Trophoblast cell (in vitro differentiated cells and primary cell): ENCODE measurements at regions not wholly inside any gene's neighbourhood (a gene's known extent, or its start where the extent isn't known, plus 50 kb on each side); places are given as distances from the start of the nearest gene placed in this dataset.

Source experiments
- DNase-seq, 2 donors: peaks; one replicate each; pipeline ENCODE4 v3.0.0-alpha.2; 2016
- H2AFZ ChIP-seq: 2 replicates; pipeline ENCODE4 v1.6.1; 2013; ENCODE audit warnings: low read length, moderate library complexity, mild to moderate bottlenecking; ENCODE audit not compliant: insufficient read depth, poor library complexity
- H2AK5ac ChIP-seq: 2 replicates; pipeline ENCODE4 v1.6.1; 2013; ENCODE audit warnings: mild to moderate bottlenecking, low read length
- H2BK120ac ChIP-seq: 2 replicates; pipeline ENCODE4 v1.6.1; 2013; ENCODE audit warnings: low read length, mild to moderate bottlenecking, moderate library complexity; ENCODE audit not compliant: insufficient read depth, poor library complexity
- H2BK12ac ChIP-seq: 2 replicates; pipeline ENCODE4 v1.6.1; 2013; ENCODE audit warnings: mild to moderate bottlenecking, low read length, moderate library complexity
- H2BK5ac ChIP-seq: 2 replicates; pipeline ENCODE4 v1.6.1; 2013; ENCODE audit warnings: low read length, low read depth, moderate library complexity, mild to moderate bottlenecking; ENCODE audit not compliant: poor library complexity
- H3K14ac ChIP-seq: 2 replicates; pipeline ENCODE4 v1.6.1; 2013; ENCODE audit warnings: mild to moderate bottlenecking, low read length
- H3K18ac ChIP-seq: 2 replicates; pipeline ENCODE4 v1.6.1; 2013; ENCODE audit warnings: mild to moderate bottlenecking, low read length
- H3K23ac ChIP-seq: 2 replicates; pipeline ENCODE4 v1.6.1; 2013; ENCODE audit warnings: low read length
- H3K27ac ChIP-seq: 2 replicates; pipeline ENCODE4 v1.5.1; 2013; ENCODE audit warnings: low read depth, mild to moderate bottlenecking, inconsistent platforms, low read length, moderate library complexity
- H3K27me3 ChIP-seq: 2 replicates; pipeline ENCODE4 v1.6.1; 2013; ENCODE audit warnings: inconsistent platforms, mild to moderate bottlenecking, low read length, moderate library complexity; ENCODE audit not compliant: insufficient read depth
- H3K36me3 ChIP-seq, 2 experiments: 1 replicate in 1 of 2; 2 replicates in 1 of 2; pipeline ENCODE4 v1.6.1; 2013; ENCODE audit warnings: low read length in 2 of 2, mild to moderate bottlenecking in 2 of 2, moderate library complexity in 1 of 2; ENCODE audit not compliant: insufficient read depth in 2 of 2, control insufficient read depth in 1 of 2
- H3K4ac ChIP-seq: 2 replicates; pipeline ENCODE4 v1.6.1; 2013; ENCODE audit warnings: low read depth, mild to moderate bottlenecking, low read length, moderate library complexity
- H3K4me1 ChIP-seq, 2 experiments: 1 replicate in 1 of 2; 2 replicates in 1 of 2; pipeline ENCODE4 v1.6.1; 2013; ENCODE audit warnings: low read length in 2 of 2, mild to moderate bottlenecking in 2 of 2, moderate library complexity in 1 of 2; ENCODE audit not compliant: insufficient read depth in 2 of 2, control insufficient read depth in 1 of 2
- H3K4me2 ChIP-seq: 2 replicates; pipeline ENCODE4 v1.6.1; 2013; ENCODE audit warnings: inconsistent platforms, mild to moderate bottlenecking, low read length, moderate library complexity
- H3K4me3 ChIP-seq: 2 replicates; pipeline ENCODE4 v1.5.1; 2013; ENCODE audit warnings: mild to moderate bottlenecking, low read depth, low read length, inconsistent platforms
- H3K79me1 ChIP-seq: one replicate; pipeline ENCODE4 v1.6.1; 2013; ENCODE audit warnings: low read length
- H3K79me2 ChIP-seq: 2 replicates; pipeline ENCODE4 v1.6.1; 2013; ENCODE audit warnings: low read length, mild to moderate bottlenecking; ENCODE audit not compliant: control insufficient read depth, insufficient read depth, poor library complexity
- H3K9ac ChIP-seq: 2 replicates; pipeline ENCODE4 v1.6.1; 2013; ENCODE audit warnings: mild to moderate bottlenecking, low read length
- H3K9me3 ChIP-seq: 2 replicates; pipeline ENCODE4 v1.6.1; 2013; ENCODE audit warnings: low read depth, mild to moderate bottlenecking, control low read depth, inconsistent platforms, low read length; ENCODE audit not compliant: insufficient read depth
- H4K12ac ChIP-seq: 2 replicates; pipeline ENCODE4 v1.6.1; 2013; ENCODE audit warnings: low read depth, mild to moderate bottlenecking, low read length, moderate library complexity
- H4K8ac ChIP-seq: 2 replicates; pipeline ENCODE4 v1.6.1; 2013; ENCODE audit warnings: low read depth, mild to moderate bottlenecking, low read length, moderate library complexity
- H4K91ac ChIP-seq: one replicate; pipeline ENCODE4 v1.6.1; 2013; ENCODE audit warnings: low read depth, mild to moderate bottlenecking, low read length, moderate library complexity
- WGBS: extraction: QIAGEN DNeasy Blood & Tissue Kit; methylation state at CpG from one replicate; pipeline ENCODE4 v1.1.7; 2013; ENCODE audit warnings: missing lambda C conversion rate; ENCODE audit not compliant: insufficient read length, insufficient coverage; ENCODE audit errors: extremely low coverage; 5-methylcytosine and 5-hydroxymethylcytosine counted together

DNA sequence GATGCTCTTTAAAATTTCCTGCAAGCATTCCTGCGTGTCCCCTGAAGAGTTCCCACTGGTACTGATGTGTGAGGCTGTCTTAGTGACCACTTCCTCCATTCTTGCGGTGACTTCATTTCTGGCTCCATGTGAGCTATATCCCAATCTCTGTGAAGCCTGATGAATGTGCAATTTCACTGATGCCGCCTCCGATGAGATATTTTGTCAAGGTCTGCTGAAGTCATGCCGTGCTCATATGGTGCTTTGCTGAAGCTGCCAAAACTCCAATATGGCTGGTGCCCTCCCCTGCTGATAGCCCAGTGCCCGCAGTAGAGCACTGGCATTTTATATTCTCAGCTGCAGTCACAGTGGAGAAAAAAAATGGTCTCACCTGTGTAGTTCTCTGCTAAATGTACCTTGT is 271.5 kb downstream of the EFHB start:
- DNase-seq = no peak
- Histone ChIP-seq H3K4me1 (no peaks in the 10 kb centered on the region), H3K18ac (no peak overlapping the region), H2BK12ac (no peak overlapping the region), H3K4me2 (no peak overlapping the region), H3K27me3 (no peaks in the 10 kb centered on the region), H3K14ac (no peak overlapping the region), H3K27ac (no peak overlapping the region), H4K8ac (no peak overlapping the region), H3K79me1 (no peaks in the 10 kb centered on the region), H2AFZ (no peak overlapping the region), H2BK120ac (no peak overlapping the region), H2BK5ac (no peak overlapping the region), H4K91ac (no peak overlapping the region), H2AK5ac (no peak overlapping the region), H3K36me3 (no peaks in the 10 kb centered on the region), H3K23ac (no peak overlapping the region), H3K4me3 (no peak overlapping the region), H3K79me2 (no peaks in the 10 kb centered on the region), H4K12ac (no peak overlapping the region), H3K9me3 (no peaks in the 10 kb centered on the region), H3K9ac (no peak overlapping the region), H3K4ac (no peak overlapping the region)
- WGBS = no CpG with 5 or more reads among the region's 6 CpGs

DNA sequence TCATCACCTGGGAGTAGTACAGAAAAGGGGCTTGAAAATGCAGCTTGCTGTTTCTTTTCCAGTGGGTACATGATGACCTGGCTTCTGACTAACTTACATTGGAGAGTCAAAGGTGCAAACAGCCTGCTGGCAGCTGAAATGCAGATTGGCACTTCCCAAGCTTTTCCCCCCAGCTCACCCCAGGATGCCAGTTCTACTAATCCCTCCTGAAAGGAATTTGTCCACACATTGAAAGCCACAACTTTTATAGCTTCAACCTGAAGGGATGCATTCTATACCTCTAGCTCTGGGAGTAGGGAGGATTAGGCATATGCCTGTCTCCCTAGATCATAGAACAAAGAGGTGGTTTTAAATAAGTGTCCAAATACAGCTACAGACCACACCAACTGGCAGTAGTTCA is 281.7 kb downstream of the EFHB start:
- Histone ChIP-seq H2BK120ac (no peak overlapping the region), H4K91ac (no peak overlapping the region), H3K27ac (no peak overlapping the region), H3K9ac (no peak overlapping the region), H3K79me1 (no peaks in the 10 kb centered on the region), H2AFZ (no peak overlapping the region), H3K36me3 (peaks cover 0 to 2% of the 10 kb centered on the region in 2 experiments), H3K27me3 (no peaks in the 10 kb centered on the region), H4K12ac (no peak overlapping the region), H2BK12ac (no peak overlapping the region), H2BK5ac (no peak overlapping the region), H3K9me3 (no peaks in the 10 kb centered on the region), H4K8ac (no peak overlapping the region), H3K4me3 (no peak overlapping the region), H3K18ac (no peak overlapping the region), H3K4ac (no peak overlapping the region), H3K23ac (no peak overlapping the region), H3K79me2 (no peaks in the 10 kb centered on the region), H3K4me1 (no peaks in the 10 kb centered on the region), H3K14ac (no peak overlapping the region), H2AK5ac (no peak overlapping the region), H3K4me2 (no peak overlapping the region)
- no peak for DNase-seq

GRCh38 chr3:19645093-19645492 is 288.9 kb downstream of the EFHB start:
- Histone ChIP-seq H2AK5ac (no peak overlapping the region), H3K4me1 (no peaks in the 10 kb centered on the region), H4K8ac (no peak overlapping the region), H3K9me3 (no peaks in the 10 kb centered on the region), H3K27me3 (no peaks in the 10 kb centered on the region), H2BK12ac (no peak overlapping the region), H3K9ac (no peak overlapping the region), H3K4me3 (no peak overlapping the region), H4K12ac (no peak overlapping the region), H3K14ac (no peak overlapping the region), H3K27ac (no peak overlapping the region), H3K23ac (no peak overlapping the region), H3K36me3 (no peaks in the 10 kb centered on the region), H3K18ac (no peak overlapping the region), H2BK5ac (no peak overlapping the region), H3K4ac (no peak overlapping the region), H2AFZ (no peak overlapping the region), H3K4me2 (no peak overlapping the region), H3K79me1 (no peaks in the 10 kb centered on the region), H2BK120ac (no peak overlapping the region), H4K91ac (no peak overlapping the region), H3K79me2 (no peaks in the 10 kb centered on the region)
- WGBS = no CpG with 5 or more reads among the region's 2 CpGs
- no peak for DNase-seq

DNA sequence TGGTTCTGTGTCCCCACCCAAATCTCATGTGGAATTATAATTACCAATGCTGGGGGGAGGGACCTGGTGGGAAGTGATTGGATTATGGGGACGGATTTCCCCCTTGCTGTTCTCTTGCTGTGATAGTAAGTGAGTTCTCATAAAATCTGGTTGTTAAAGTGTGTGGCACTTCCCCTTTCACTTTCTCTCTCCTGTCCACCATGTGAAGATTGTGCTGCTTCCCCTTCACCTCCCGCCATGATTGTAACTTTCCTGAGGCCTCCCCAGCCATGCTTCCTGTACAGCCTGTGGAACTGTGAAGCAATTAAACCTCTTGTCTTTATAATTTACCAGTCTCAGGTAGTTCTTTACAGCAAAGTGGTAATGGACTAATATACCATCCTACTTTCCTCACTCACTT is 289.6 kb downstream of the EFHB start:
- WGBS = no CpG with 5 or more reads among the region's 2 CpGs
- H3K4me2 ChIP-seq = no peak overlapping the region
- H4K12ac ChIP-seq = no peak overlapping the region
- H2BK120ac ChIP-seq = no peak overlapping the region
- no peak overlapping the region for H4K8ac ChIP-seq
- H2AFZ ChIP-seq = no peak overlapping the region
- H3K27me3 ChIP-seq = no peaks in the 10 kb centered on the region
- no peaks in the 10 kb centered on the region for H3K4me1 ChIP-seq
- H4K91ac ChIP-seq = no peak overlapping the region
- no peak overlapping the region for H3K27ac ChIP-seq
- DNase-seq = no peak
- no peaks in the 10 kb centered on the region for H3K36me3 ChIP-seq
- H3K79me2 ChIP-seq = no peaks in the 10 kb centered on the region
- H2BK12ac ChIP-seq = no peak overlapping the region
- no peak overlapping the region for H3K9ac ChIP-seq
- no peak overlapping the region for H2AK5ac ChIP-seq
- no peak overlapping the region for H3K4me3 ChIP-seq
- no peak overlapping the region for H3K18ac ChIP-seq
- no peak overlapping the region for H3K14ac ChIP-seq
- no peaks in the 10 kb centered on the region for H3K9me3 ChIP-seq
- no peak overlapping the region for H2BK5ac ChIP-seq
- H3K4ac ChIP-seq = no peak overlapping the region
- no peak overlapping the region for H3K23ac ChIP-seq
- no peaks in the 10 kb centered on the region for H3K79me1 ChIP-seq

DNA sequence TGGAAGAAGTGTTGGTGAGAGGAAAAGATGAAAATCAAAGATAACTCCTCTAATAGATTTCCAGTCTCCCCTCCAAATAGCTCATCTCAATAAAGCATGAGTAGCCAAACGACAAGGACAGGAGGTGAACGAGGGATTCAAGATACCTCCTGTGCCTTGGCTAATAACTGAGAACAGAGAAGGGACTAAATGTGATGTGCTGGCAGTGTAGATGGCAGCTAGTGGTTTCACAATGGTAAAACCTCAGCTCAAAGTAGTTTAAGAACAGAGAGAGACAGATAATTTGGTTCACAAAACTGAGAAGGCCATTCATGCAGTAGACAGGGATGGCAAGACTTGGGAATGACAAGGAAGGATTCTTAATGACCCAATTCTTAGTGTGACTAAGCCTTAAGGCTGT is 292.6 kb downstream of the EFHB start:
- no peak overlapping the region for H3K9ac ChIP-seq
- H4K12ac ChIP-seq = no peak overlapping the region
- no peak overlapping the region for H3K4ac ChIP-seq
- no peak overlapping the region for H3K27ac ChIP-seq
- H3K4me3 ChIP-seq = no peak overlapping the region
- H2BK120ac ChIP-seq = no peak overlapping the region
- WGBS = no CpG with 5 or more reads among the region's 2 CpGs
- H2AK5ac ChIP-seq = no peak overlapping the region
- no peaks in the 10 kb centered on the region for H3K27me3 ChIP-seq
- H3K79me1 ChIP-seq = no peaks in the 10 kb centered on the region
- H3K36me3 ChIP-seq = no peaks in the 10 kb centered on the region
- H2BK5ac ChIP-seq = no peak overlapping the region
- no peaks in the 10 kb centered on the region for H3K4me1 ChIP-seq
- H4K8ac ChIP-seq = no peak overlapping the region
- H3K9me3 ChIP-seq = no peaks in the 10 kb centered on the region
- no peak overlapping the region for H2AFZ ChIP-seq
- no peaks in the 10 kb centered on the region for H3K79me2 ChIP-seq
- H4K91ac ChIP-seq = no peak overlapping the region
- no peak overlapping the region for H3K18ac ChIP-seq
- no peak overlapping the region for H3K4me2 ChIP-seq
- DNase-seq = no peak
- no peak overlapping the region for H2BK12ac ChIP-seq
- H3K23ac ChIP-seq = no peak overlapping the region
- no peak overlapping the region for H3K14ac ChIP-seq
